Mesothelial cell of epicardium (in vitro differentiated cells): ENCODE measurements at regions not wholly inside any gene's neighbourhood (a gene's known extent, or its start where the extent isn't known, plus 50 kb on each side); places are given as distances from the start of the nearest gene placed in this dataset.

Source experiments
- DNase-seq, 2 experiments: peaks; one replicate each; pipeline ENCODE4 v3.0.0; 2021; ENCODE audit warnings: low spot score in 2 of 2; ENCODE audit not compliant: unreplicated experiment in 2 of 2
- H3K27ac Mint-ChIP-seq: 2 replicates; pipeline ENCODE4 v1.8.0; 2021; ENCODE audit warnings: mixed read lengths
- H3K27me3 Mint-ChIP-seq: 2 replicates; pipeline ENCODE4 v1.8.0; 2021; ENCODE audit warnings: low read depth, mixed read lengths
- H3K36me3 Mint-ChIP-seq: 2 replicates; pipeline ENCODE4 v1.8.0; 2021; ENCODE audit warnings: mixed read lengths
- H3K4me1 Mint-ChIP-seq: 2 replicates; pipeline ENCODE4 v1.8.0; 2021; ENCODE audit warnings: mixed read lengths
- H3K4me3 Mint-ChIP-seq: 2 replicates; pipeline ENCODE4 v1.8.0; 2021; ENCODE audit warnings: mild to moderate bottlenecking, moderate library complexity, mixed read lengths
- H3K9me3 Mint-ChIP-seq: 2 replicates; pipeline ENCODE4 v1.8.0; 2021; ENCODE audit warnings: mixed read lengths
- TF ChIP-seq, protein P1 (sequence below): fragments of 200-600 bp; sonication (generic); IDR thresholded peaks from one replicate; pipeline ENCODE4 v1.5.0; 2021; ENCODE audit warnings: antibody characterized with exemption; ENCODE audit not compliant: unreplicated experiment

- no peak for DNase-seq
- no peaks in the 10 kb centered on the region for H3K27me3 Mint-ChIP-seq
- TF ChIP-seq, protein P1, sequence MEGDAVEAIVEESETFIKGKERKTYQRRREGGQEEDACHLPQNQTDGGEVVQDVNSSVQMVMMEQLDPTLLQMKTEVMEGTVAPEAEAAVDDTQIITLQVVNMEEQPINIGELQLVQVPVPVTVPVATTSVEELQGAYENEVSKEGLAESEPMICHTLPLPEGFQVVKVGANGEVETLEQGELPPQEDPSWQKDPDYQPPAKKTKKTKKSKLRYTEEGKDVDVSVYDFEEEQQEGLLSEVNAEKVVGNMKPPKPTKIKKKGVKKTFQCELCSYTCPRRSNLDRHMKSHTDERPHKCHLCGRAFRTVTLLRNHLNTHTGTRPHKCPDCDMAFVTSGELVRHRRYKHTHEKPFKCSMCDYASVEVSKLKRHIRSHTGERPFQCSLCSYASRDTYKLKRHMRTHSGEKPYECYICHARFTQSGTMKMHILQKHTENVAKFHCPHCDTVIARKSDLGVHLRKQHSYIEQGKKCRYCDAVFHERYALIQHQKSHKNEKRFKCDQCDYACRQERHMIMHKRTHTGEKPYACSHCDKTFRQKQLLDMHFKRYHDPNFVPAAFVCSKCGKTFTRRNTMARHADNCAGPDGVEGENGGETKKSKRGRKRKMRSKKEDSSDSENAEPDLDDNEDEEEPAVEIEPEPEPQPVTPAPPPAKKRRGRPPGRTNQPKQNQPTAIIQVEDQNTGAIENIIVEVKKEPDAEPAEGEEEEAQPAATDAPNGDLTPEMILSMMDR, result no peak
- peaks cover 9% of the 10 kb centered on the region for H3K4me1 Mint-ChIP-seq
- peaks cover 4% of the 10 kb centered on the region for H3K9me3 Mint-ChIP-seq
- H3K27ac Mint-ChIP-seq, result no peak overlapping the region
- H3K36me3 Mint-ChIP-seq, result no peaks in the 10 kb centered on the region
- H3K4me3 Mint-ChIP-seq, result no peak overlapping the region
Measured at GRCh38 chr11:33984682-33985389, 66.7 kb upstream of the CAPRIN1 start.

DNA sequence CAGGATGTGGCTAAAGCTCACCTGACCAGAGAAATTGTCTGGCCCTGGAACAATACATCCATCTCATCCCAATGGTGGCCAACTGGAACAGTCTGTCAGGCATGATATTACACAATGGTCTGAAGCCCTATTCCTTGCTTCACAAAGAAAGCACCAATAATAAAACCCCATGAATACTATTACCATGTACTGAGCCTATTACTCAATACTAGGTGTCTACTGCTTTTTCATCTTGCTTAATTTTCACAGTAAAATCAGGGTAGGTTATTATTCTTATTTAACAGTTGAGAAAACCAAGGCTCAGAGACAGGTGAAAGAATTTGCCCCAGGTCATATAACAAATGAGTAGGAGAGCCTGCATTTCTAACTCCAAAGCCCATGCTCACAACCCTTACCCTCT, 68.9 kb upstream of the CAPRIN1 start:
- no peaks in the 10 kb centered on the region for H3K27me3 Mint-ChIP-seq
- H3K9me3 Mint-ChIP-seq, result no peaks in the 10 kb centered on the region
- no peak overlapping the region for H3K4me3 Mint-ChIP-seq
- H3K36me3 Mint-ChIP-seq, result no peaks in the 10 kb centered on the region
- TF ChIP-seq, protein P1, result no peak
- H3K27ac Mint-ChIP-seq, result no peak overlapping the region
- H3K4me1 Mint-ChIP-seq, result peaks cover 9% of the 10 kb centered on the region
- no peak for DNase-seq

DNA sequence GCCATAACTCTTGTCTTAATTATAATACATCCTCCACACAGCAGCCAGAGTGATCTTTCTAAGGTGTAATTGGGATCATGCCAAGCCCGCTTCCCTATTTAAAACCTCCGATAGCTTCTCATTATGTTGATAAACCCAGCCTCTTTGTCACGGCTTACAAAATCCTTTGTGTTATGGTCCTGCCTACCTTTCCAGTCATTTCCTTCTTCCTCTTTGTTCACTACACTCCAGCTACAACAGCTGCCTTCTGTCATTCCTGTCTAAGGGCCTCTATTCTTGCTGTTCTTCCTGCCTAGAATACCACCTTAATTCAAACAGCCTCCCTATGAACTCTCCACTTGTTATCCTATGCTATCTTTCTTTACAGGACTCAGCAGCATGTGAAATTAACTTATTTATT, 70.6 kb upstream of the CAPRIN1 start:
- H3K36me3 Mint-ChIP-seq, result no peaks in the 10 kb centered on the region
- peaks cover 18% of the 10 kb centered on the region for H3K4me1 Mint-ChIP-seq
- TF ChIP-seq, protein P1, result no peak
- H3K9me3 Mint-ChIP-seq, result no peaks in the 10 kb centered on the region
- no peaks in the 10 kb centered on the region for H3K27me3 Mint-ChIP-seq
- no peak overlapping the region for H3K4me3 Mint-ChIP-seq
- no peak overlapping the region for H3K27ac Mint-ChIP-seq
- no peak for DNase-seq

GRCh38 chr11:33978376-33978775, 73.2 kb upstream of the CAPRIN1 start:
- peaks cover 2% of the 10 kb centered on the region for H3K27me3 Mint-ChIP-seq
- peaks cover 18% of the 10 kb centered on the region for H3K4me1 Mint-ChIP-seq
- no peaks in the 10 kb centered on the region for H3K9me3 Mint-ChIP-seq
- no peak overlapping the region for H3K27ac Mint-ChIP-seq
- H3K36me3 Mint-ChIP-seq, result no peaks in the 10 kb centered on the region
- H3K4me3 Mint-ChIP-seq, result no peak overlapping the region
- DNase-seq, result no peak
- TF ChIP-seq, protein P1, result no peak

GRCh38 chr11:33977676-33978075, 73.9 kb upstream of the CAPRIN1 start:
- TF ChIP-seq, protein P1, result no peak
- H3K27ac Mint-ChIP-seq, result no peak overlapping the region
- H3K4me3 Mint-ChIP-seq, result no peak overlapping the region
- no peaks in the 10 kb centered on the region for H3K9me3 Mint-ChIP-seq
- peaks cover 2% of the 10 kb centered on the region for H3K27me3 Mint-ChIP-seq
- no peaks in the 10 kb centered on the region for H3K36me3 Mint-ChIP-seq
- peaks cover 14% of the 10 kb centered on the region for H3K4me1 Mint-ChIP-seq
- no peak for DNase-seq
